Activated naive CD4-positive, alpha-beta T cell treated with Interleukin-2 at 50 U/mL for 16 hours (primary cell): ENCODE measurements at regions not wholly inside any gene's neighbourhood (a gene's known extent, or its start where the extent isn't known, plus 50 kb on each side); places are given as distances from the start of the nearest gene placed in this dataset.

ENCODE experiments used
- DNase-seq: peaks from one replicate; pipeline ENCODE4 v3.0.0-alpha.2; 2020

DNA sequence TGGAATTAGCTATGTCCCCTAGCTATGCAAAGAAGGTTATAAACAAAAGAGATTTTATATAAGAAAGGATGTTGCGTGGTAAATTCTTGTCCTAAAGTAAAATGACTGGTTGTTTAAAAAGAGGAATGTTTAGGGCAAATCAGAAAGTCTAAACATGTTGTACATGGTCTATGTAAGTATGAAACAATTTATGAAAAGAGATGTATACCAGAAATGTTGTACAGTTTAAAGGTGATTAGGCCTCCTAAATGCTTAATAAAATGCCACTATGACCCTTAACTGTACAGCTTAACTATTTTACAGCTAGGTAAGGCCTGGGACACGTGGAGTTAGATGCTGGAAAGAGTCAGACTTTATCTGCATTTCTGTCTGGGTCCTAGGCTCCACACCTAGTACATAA is 775.9 kb upstream of the KLHL1 start:
- no peak for DNase-seq

DNA sequence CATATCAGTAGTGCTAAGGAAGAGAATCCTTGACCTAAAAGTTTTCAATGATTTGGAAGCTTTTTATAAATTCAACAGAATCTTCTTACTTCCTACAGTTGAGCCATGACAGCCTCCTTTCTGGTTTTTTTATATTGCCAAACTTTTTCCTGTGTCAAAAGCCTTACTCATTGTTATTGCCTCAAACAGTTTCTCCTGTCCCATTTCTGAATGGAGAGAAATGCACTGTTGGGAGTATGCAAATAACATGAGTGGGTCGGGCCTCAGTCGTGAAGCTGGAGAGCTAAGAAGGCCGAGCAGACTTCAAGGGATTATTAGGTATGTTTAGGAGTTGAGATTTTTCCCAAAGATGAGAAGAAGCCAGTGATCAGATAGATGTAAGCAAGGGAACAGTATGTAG is 766.4 kb upstream of the KLHL1 start:
- DNase-seq, result no peak

DNA sequence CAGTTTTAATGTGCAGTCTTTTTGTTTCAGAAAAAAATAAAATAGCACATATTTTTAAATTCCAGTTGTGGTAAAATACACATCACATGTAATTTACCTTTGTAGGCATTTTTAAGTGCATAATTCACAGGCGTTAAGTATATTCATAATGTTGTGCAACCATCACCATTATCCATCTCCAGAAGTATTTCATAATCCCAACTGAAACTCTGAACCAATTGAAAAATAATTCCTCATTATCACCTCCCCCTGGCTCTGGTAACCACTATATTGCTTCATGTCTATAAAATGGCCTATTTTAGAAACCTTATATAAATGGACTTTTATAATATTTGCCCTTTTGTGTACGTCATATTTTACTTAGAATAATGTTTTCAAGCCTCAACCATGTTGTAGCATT is 756.5 kb upstream of the KLHL1 start:
- no peak for DNase-seq

DNA sequence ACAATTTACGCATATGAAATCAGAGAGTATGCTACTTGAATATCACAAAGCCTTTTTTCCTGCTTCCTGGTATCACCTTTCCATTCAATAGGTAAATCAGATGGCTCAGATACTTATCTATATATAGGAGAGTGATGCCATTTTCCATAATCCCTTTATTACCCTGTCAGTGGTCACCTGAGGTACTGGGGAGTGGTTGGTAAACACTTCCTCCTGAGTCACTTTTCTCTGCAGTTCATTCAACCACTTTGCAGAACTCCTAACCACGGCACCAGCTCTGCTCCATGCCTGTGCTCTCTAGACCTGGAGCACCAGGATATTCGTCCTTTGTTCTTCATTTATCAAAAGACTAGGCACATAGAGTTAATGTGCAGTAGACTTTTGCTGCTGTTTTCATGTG is 748.5 kb upstream of the KLHL1 start:
- no peak for DNase-seq

DNA sequence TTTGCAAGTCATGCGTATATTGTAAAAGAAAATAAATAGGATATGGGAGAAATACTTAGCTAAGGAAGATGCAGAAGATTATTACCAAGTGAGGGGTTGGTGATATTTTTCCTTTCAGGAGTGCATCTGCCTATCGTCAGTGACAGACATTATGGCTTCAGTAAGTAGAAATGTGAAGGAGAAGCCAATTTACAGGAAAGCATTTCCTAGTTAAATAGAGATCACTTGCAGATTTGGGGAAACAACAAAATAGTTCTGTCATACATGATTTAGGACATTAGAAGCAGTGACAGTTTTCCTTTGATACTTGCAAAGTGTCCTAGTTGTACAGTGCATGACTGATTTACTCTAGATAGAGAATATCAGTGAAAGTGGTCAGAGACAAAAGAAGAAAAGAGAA is 747.8 kb upstream of the KLHL1 start:
- DNase-seq, result no peak

DNA sequence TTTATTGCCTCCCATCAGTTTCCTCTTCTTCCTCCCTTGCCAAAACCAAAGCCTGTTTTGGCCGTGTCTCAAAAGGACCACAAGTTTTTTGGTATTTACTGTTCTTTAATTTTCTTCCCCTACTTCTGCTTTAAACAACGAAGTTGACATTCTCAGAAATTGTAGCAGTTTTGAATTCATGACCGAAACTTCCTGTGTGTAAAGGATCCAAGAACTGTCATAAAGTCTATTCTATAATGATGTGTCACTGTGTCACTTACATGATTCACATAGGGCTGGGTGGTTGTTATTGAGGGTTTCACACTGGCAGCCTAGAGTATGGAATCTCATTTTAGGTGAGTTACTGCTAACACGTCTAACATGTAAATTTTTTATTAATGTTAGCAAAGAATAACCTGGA is 741.0 kb upstream of the KLHL1 start:
- DNase-seq, result no peak

DNA sequence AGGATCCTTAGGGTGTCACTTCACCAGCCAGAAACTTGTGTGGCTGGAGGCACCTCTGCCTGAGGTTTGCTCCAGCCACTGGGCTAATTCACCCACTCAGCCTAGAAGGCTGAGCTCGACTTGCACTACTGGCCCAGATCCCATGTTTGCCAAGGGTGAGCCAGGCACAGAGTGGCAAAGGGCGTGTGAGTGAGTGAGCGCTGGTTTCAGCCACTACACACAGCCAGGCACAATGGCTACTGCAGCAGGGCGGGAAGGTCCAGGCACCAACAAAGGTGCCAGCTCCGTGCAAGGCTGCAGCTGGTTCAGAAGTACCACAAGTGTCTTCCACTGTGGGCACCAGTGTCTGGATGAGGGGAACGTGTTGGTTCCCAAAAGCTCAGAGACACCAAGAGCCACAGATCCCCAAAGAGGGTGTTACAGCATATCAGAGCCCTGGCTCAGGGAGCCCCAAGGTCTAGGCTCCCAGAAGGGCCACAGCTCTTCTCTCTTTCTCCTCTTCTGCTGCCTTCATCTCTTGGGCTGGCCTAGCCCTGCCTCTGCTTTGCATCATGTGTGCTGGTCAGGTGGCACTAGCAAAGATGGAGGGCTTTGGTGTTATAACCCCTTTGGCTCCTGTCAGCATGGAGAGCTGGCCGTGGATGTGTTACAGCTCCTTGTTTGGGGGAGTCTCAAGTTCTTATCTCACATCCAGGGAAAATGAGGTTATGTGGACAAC is 736.3 kb upstream of the KLHL1 start:
- no peak for DNase-seq

DNA sequence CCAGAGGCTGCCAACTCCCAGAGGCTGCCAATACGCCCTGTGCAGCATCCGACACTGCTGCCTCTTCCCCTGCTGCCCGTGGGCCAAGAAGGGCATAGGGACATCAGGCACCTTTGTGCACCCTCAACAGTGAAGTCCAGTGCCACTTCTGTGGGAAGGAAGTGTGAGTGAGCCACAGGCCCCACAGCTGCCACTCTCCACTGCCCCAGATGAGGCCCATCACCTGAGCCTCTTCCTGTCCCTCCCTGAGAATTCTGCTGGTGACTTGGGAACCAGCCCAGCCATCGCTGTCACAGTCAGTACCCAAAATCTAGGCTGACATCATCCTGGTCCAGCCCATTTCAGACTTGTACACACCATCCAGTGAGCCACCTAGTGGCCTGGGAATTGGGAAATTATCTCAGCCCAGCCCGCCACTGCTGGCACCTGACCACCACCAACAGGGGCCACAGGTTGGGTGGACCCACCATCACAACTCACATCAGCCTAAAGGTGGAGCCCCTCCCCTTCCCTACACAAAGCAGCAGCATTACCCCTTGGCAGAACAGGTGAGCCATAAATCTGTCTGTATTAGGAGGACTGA is 733.9 kb upstream of the KLHL1 start:
- DNase-seq, result no peak

DNA sequence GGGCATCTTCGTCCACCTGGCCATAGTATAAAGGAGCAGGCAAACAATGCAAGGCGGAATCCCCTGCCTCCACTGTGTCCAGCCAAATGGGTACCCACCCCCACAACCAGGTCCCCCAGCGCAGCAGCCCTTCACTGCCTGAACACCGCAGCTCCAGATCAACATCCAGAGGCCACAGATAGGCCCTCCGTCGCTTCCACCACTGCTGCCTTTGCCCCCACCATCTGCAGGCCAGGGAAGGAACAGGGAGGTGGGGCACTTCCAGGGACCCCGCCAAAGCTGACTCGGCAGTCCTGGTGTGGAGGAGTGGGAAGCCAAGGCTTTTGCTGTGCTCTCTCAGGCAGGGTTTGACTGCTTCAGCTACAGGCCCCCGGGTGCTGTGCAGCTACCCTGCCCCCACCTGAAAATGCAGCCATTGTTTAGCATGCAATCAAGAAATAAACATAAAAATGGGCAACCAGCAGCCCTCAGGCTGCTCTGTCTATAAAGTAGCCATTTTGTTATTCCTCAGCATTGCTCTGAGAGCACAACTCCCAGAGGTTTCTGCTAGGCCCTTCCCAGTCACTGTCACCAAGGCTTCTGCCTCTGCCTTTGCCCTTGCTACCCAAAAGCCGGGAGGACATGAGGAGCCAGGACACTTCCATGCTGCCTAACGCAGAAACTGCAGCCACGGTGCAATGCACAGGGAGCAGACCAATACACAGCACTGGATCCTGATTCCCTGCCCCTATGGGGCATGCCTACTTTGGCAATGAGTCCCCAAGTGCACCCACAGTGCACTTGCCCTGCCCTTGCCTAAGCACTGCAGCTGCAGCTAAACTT is 733.2 kb upstream of the KLHL1 start:
- no peak for DNase-seq

DNA sequence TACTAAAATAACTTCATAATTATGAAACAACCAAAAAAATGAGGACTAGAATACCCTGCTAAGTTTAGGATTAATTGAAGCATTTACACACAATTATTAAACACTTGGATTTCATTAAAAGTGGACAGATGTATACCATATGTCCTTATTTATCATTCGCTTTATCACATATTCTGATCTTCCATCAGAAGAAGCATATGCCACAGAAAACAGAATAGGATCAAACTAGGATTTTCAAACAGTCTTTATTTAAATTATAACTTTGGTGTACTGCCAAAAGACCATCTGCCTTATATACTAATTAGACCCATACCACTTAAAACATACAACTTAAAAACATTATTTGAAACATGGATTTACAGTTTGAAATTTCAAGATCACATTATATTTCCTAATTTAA is 727.1 kb upstream of the KLHL1 start:
- no peak for DNase-seq

DNA sequence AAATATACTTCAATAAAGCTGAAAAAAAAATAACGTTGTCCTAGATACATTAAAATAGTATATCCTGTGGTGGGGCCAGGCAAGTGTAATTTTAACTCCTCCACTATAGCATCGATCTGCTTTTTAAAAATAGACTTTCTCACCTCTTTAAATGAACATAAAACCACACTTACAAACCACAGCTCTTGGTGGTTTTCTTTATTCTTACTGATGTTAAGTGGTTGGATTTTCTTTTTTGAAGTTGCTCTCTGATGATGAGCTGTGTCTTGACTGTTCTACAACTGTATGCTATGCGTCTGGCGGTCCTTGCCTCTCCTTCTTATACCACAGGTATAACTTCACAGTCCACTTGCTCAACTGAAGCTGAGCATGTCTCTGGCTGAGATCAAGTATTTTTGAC is 721.5 kb upstream of the KLHL1 start:
- no peak for DNase-seq

DNA sequence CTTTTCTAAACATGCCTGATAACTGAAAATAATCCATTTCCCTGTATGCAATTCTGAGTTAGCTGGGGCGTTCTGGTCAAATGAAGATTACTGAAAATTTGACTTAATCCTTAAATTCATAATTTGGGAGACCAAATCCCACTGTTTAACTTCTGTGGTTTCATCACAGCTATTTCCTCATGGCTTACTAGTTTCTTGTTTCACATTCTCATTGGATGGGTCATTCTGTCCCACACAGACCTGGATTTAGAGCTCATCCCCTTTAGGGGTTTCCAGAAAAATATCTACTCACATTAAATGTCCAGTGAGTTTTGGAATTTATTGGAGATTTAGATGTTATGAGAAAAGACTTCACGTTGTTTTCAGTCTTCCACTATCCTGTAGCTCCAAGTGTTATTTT is 709.3 kb upstream of the KLHL1 start:
- DNase-seq, result no peak

DNA sequence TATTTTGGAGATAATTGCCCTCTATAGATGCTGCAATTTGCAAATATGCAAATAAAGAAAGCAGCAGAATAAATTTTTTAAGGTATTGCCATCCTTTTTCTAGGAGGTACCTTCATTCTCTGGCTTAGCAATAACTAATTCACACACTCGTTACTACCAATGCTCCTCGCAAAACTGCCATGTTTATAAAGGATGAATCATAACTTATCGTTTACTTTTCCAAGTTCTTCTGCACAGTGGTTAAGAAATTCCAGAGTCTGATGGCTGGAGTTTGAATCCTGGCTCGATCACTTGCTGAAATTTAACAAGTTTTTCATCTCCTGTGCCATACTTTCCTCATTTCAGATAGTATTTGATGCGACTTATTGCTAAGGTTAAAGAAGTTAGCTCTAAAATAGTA is 708.6 kb upstream of the KLHL1 start:
- DNase-seq, result no peak

DNA sequence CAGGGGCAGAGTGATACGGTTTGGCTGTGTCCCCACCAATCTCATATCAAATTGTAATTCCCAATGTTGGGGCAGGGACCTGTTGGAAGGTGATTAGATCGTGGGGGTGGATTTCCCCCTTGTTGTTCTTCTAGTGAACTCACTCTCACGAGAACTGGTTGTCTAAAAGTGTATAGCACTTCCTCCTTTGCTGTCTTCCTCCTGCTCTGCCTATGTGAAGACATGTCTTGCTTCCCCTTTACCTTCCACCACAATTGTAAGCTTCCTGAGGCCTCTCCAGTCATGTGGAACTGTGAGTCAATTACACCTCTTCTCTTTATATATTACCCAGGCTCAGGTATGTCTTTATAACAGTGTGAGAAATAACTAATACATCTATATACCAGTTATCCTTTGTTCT is 706.4 kb upstream of the KLHL1 start:
- no peak for DNase-seq

DNA sequence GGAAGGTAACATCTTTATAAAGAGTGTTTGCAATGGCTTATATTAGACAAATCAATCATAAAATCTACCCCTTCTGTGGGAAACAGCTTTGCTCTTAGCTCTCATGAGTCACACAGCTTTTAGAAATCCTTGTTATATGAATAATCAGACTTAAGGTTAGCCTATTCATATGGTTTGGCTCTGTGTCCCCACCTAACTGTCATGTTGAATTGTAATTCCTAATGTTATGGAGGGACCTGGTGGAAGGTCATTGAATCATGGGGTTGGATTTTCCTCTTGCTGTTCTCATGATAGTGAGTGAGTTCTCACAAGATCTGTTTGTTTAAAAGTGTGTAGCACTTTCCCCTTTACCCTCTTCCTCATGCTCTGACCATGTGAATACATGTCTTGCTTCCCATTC is 704.2 kb upstream of the KLHL1 start:
- DNase-seq, result no peak

DNA sequence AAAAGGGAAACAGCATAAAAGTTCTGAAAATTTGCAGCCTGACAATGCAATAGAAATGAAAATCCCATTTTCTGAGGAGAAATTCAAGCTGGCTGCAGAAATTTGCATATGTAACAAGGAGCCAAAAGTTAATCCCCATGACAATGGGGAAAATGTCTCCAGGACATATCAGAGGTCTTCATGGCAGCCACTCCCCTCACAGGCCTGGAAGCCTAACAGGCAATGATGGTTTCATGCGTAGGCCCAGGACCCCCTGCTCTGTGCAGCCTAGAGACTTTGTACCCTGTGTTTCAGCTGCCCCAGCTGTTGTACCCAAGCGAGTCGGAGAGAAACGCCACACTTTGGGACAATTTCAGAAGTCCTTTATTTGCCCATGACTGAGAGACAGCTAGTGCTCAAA is 701.3 kb upstream of the KLHL1 start:
- DNase-seq, result no peak

DNA sequence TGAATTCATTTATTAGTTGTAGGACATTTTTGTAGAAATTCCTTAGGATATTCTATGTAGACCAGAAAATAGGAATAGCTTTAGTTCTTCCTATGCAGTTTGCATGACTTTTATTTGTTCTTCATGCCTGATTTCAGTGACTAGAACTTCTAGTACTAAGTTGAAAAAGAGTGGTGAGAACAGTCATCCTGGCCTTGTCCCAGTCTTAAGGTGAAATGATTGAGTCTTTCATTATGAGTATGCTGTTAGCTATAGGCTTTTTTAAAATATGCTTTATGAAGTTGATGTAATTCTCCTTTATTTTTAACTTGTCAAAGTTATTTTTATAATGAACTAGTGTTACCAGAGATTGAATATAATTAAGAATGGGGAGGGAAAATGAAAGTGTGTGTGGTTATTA is 690.1 kb upstream of the KLHL1 start:
- DNase-seq, result no peak

DNA sequence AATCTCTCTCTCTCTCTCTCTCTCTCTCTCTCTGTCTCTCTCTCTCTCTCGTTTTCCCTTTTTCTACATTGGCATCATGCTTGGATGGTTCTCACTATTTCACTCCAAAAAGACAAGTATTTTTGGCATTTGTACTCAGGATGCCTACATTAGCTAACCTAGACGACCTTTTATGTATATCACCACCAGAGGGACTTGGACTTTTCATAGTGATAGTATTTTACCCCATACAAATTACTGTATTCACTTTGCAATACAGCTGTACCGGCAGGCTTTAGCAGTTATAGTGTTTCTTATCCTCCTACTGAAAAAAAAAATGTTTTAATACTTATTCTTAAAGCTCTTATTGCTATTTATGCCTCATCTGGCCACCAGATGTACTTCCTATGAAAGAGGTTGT is 687.2 kb upstream of the KLHL1 start:
- no peak for DNase-seq

DNA sequence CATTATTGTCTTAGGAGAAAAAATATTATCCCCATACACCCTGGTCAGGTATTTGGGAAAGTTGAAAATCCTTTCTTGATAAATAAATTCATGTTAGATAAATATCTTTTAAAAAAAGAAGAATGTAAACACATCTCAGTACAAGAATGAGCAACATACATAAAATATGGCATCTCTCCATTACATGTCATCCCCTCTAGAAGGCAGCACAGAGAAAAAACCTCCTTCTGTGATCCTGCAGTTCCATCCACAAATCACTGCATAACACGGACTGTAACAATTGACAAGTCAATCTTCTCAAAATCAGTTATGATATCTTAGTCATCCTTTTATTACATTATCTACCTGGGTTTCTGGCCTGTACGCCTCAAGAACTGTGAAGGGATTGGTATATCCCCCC is 683.9 kb upstream of the KLHL1 start:
- no peak for DNase-seq

DNA sequence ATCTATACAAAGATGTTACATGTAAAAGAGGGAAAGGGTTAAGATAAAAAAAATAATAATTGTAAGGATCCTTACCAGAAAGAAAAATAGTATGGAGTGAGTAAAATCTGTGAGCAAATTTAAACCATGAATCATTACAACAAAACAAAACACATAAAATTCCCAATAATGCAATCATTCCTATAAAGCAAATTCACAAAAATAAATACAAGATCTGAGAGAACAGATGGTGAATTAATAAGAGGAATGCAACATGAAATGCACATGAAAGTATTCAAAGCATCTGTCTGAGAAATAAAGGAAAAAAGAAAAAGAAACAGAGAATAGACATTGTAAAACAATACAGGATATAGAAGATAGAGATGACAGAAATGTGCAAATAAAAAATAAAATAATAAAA is 681.5 kb upstream of the KLHL1 start:
- no peak for DNase-seq

DNA sequence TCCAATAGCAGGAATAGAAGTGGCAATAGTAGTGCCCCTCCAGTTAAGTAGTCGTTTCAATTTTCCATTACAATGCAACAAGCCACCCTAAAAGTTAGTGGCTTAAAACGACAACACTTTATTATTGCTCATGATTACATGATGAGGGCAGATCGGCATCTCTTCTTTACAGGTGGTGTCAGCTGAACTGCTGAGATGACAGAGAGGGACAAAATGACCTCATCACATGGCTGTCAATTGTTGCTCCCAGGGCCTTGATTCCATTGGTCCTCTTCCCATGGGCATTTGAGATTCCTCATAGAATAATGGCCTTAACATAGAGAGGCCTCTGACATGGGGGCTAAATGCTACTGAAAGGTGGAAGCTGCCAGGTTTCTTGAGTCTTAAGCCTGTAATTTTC is 679.8 kb upstream of the KLHL1 start:
- DNase-seq, result no peak

DNA sequence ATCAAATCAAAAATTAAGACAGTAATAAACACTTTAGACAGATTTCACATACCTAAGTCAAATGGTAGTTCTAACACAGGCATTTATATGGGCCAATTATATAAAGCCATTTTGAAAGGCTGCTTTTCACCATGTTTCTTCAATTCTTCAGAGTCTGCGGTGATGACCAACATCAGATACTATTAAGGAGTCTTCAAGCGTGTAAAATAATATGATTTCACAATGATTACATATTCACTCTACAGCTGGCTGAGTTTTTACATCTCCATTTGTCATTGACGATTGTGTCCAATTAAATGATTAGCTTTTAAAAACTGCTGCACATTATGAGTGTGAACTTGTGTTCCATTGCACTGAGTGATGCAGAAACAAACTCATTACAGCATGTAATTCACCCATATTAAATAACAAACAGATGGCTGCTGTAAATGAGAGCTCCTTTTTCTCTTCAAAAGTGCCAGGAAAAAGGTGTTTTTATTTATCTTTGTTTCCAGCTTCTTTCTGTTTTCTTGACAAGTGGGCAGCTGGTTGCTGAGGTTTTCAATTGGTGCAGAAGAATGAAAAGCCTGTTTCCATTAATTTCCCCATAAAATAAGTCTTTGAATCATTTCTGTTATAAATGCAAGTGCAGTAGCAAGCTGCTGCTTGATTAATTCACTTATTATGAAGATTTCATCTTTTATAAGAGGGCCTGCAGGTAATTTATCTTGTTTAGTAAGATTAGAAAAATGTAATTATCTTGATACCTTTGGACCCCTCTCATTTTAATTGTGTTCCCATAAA is 676.1 kb upstream of the KLHL1 start:
- DNase-seq, result no peak

DNA sequence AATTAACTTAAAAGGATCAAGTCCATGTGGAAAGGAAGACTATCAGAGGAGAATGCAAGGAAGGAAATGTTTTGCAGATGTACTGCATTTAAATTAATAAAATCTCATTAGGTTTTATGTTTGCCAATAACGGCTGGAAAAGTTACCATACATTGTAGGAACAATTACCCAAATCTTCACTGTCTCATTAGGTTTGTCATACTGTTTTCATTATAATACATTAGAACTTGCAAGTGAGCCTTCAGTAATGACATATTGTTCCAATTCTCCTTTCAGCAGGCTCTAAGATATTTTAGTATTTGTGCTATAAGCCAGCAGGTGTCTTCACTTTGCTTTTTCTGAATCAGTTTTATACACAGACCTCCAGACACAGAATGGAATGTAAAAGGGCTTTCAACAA is 661.6 kb upstream of the KLHL1 start:
- DNase-seq, result no peak

DNA sequence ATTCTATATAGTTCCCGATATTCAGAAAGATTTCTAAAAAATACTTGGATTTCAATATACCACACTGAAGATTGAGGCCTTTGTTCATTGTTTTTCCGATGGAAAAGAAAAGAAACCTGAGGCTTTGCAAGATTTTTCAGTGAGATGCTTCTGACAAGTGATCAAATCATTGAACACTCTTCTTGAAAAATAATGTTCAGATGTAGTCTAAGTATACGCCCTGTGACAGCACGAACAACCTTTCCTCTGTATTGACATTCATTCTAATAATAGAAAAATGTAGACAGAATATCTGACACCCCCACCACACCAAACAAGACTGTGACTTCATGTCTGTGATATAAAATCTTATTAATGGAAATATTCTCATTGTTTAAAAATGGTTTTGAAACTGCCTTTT is 650.7 kb upstream of the KLHL1 start:
- DNase-seq, result no peak
